Endothelial cell of umbilical vein (primary cell): ENCODE measurements at regions not wholly inside any gene's neighbourhood (a gene's known extent, or its start where the extent isn't known, plus 50 kb on each side); places are given as distances from the start of the nearest gene placed in this dataset.

Source experiments
- BruUV-seq: library from RNA; stranded (reverse); fragments of 400-500 nt; replicated peaks from 2 replicates; lab custom pipeline; 2021; lab: Mats Ljungman, UMichigan
- CTCF ChIA-PET: fragments of 300-600, 350-600 bp; sonication (Branson Sonifier 250); formaldehyde crosslinking; loops from one replicate; lab custom pipeline; 2021; ENCODE audit warnings: antibody characterized with exemption, inconsistent platforms; lab: Charles Lee
- POLR2A ChIA-PET: fragments of 300-600, 350-600 bp; sonication (Branson Sonifier 250); formaldehyde crosslinking; loops from one replicate; lab custom pipeline; 2021; ENCODE audit warnings: antibody characterized with exemption, inconsistent platforms; lab: Charles Lee
- DNase-seq: peaks from one replicate; pipeline ENCODE4 v3.0.0-alpha.2; 2011; ENCODE audit warnings: low read depth, low spot score
- FAIRE-seq: peaks from 2 replicates; lab custom pipeline; 2011; peaks lifted over from hg19 to GRCh38; lab: Jason Lieb, UNC
- H2AFZ ChIP-seq: 2 replicates; pipeline ENCODE4 v1.6.0; 2012; ENCODE audit warnings: low read depth, low read length, control low read depth, inconsistent platforms
- H3K27ac ChIP-seq: 2 replicates; pipeline ENCODE4 v1.5.1; 2011; ENCODE audit warnings: low read depth, mild to moderate bottlenecking, control low read depth, low read length, moderate library complexity; ENCODE audit not compliant: insufficient read depth
- H3K27me3 ChIP-seq, 2 experiments: 2 replicates each; pipeline versions ENCODE4 v1.6.0 to v1.6.1; 2011; ENCODE audit warnings: low read length in 2 of 2, mixed read lengths in 1 of 2; ENCODE audit not compliant: control insufficient read depth in 2 of 2, insufficient read depth in 2 of 2
- H3K36me3 ChIP-seq, 2 experiments: 2 replicates in 1 of 2; 3 replicates in 1 of 2; pipeline ENCODE4 v1.5.1; 2011; ENCODE audit warnings: low read length in 2 of 2, mild to moderate bottlenecking in 1 of 2, moderate library complexity in 1 of 2; ENCODE audit not compliant: control insufficient read depth in 2 of 2, insufficient read depth in 2 of 2; ENCODE audit errors: extremely low read depth in 1 of 2
- H3K4me1 ChIP-seq: 3 replicates; pipeline ENCODE4 v1.5.1; 2011; ENCODE audit warnings: mild to moderate bottlenecking, low read length; ENCODE audit not compliant: control insufficient read depth, insufficient read depth; ENCODE audit errors: extremely low read depth
- H3K4me2 ChIP-seq: 2 replicates; pipeline ENCODE4 v1.6.1; 2011; ENCODE audit warnings: low read length, control low read depth, mixed read lengths; ENCODE audit not compliant: insufficient read depth
- H3K4me3 ChIP-seq, 3 experiments: fragments of 200-600 bp in 1 of 3; sonication (generic), shearing (Covaris generic) in 1 of 3; replicated peaks in 1 of 3; 2 replicates each; pipeline ENCODE4 v1.5.1; 2011 to 2016; ENCODE audit warnings: control low read depth in 3 of 3, low read length in 3 of 3, mild to moderate bottlenecking in 2 of 3, inconsistent platforms in 1 of 3, low read depth in 1 of 3, moderate library complexity in 1 of 3; ENCODE audit not compliant: insufficient read depth in 1 of 3
- H3K79me2 ChIP-seq: 2 replicates; pipeline ENCODE4 v1.6.0; 2012; ENCODE audit warnings: low read length, inconsistent platforms; ENCODE audit not compliant: control insufficient read depth, insufficient read depth
- H3K9ac ChIP-seq: replicated peaks from 2 replicates; pipeline ENCODE3; 2011; ENCODE audit warnings: low read length, control low read depth; ENCODE audit not compliant: insufficient read depth; ENCODE audit errors: extremely low read depth
- H3K9me1 ChIP-seq: replicated peaks from 3 replicates; pipeline ENCODE4 v1.6.0; 2011; ENCODE audit warnings: mild to moderate bottlenecking, low read length; ENCODE audit not compliant: control insufficient read depth, insufficient read depth; ENCODE audit errors: extremely low read depth
- H3K9me3 ChIP-seq: replicated peaks from 2 replicates; pipeline ENCODE4 v1.5.1; 2012; ENCODE audit warnings: low read length, inconsistent platforms; ENCODE audit not compliant: control insufficient read depth, insufficient read depth
- H4K20me1 ChIP-seq: replicated peaks from 2 replicates; pipeline ENCODE3; 2011; ENCODE audit warnings: mild to moderate bottlenecking, low read length; ENCODE audit not compliant: control insufficient read depth, insufficient read depth; ENCODE audit errors: extremely low read depth
- EZH2 ChIP-seq: IDR thresholded peaks from 2 replicates; pipeline ENCODE4 v1.6.1; 2012; ENCODE audit warnings: borderline replicate concordance, low read depth, mild to moderate bottlenecking, moderate library complexity, low read length, inconsistent platforms; ENCODE audit not compliant: severe bottlenecking
- FOS ChIP-seq: IDR thresholded peaks from 2 replicates; pipeline ENCODE4 v1.6.1; 2011; ENCODE audit warnings: mild to moderate bottlenecking, low read length, moderate library complexity, borderline replicate concordance; ENCODE audit not compliant: insufficient read depth
- GATA2 ChIP-seq: IDR thresholded peaks from 2 replicates; pipeline ENCODE4 v1.7.0; 2011; ENCODE audit warnings: low read depth, mild to moderate bottlenecking, moderate library complexity, mixed read lengths, low read length; ENCODE audit not compliant: insufficient read length, insufficient read depth
- JUN ChIP-seq: IDR thresholded peaks from 2 replicates; pipeline ENCODE4 v1.6.1; 2011; ENCODE audit warnings: borderline replicate concordance, low read depth; ENCODE audit not compliant: insufficient read length, insufficient read depth
- MYC ChIP-seq: IDR thresholded peaks from one replicate; pipeline ENCODE4 v1.6.1; 2011; ENCODE audit warnings: mild to moderate bottlenecking, low read depth, low read length
- POLR2A ChIP-seq: IDR thresholded peaks from 2 replicates; pipeline ENCODE4 v1.6.1; 2012; ENCODE audit warnings: low read depth, mild to moderate bottlenecking, control low read depth, low read length
- POLR2AphosphoS5 ChIP-seq: IDR thresholded peaks from 2 replicates; pipeline ENCODE4 v1.6.1; 2012; ENCODE audit warnings: low read depth, mild to moderate bottlenecking, control low read depth, low read length, moderate library complexity; ENCODE audit not compliant: insufficient read depth
- dilution Hi-C: fragments of 300-500 bp; cut with MboI; formaldehyde crosslinking; loops from one replicate; pipeline ENCODE4 v1.15.0; 2019; ENCODE audit warnings: low sequenced_read_pairs; ENCODE audit not compliant: extremely low pct_ligation_motif_present
- intact Hi-C: fragments of 100-400 bp; cut with micrococcal nuclease; formaldehyde crosslinking; loops from one replicate; pipeline ENCODE4 v1.10.0; 2022
- TF ChIP-seq, protein P1 (sequence below), 2 donors: IDR thresholded peaks; 1 replicate in 1 of 2; 2 replicates in 1 of 2; pipeline ENCODE4 v1.5.1; 2011; ENCODE audit warnings: low read length in 2 of 2, mild to moderate bottlenecking in 2 of 2, moderate library complexity in 2 of 2, control low read depth in 1 of 2, inconsistent platforms in 1 of 2, low read depth in 1 of 2; ENCODE audit not compliant: insufficient read depth in 1 of 2; ENCODE audit errors: extremely low read depth in 1 of 2
- TF ChIP-seq, protein P2 (sequence below): IDR thresholded peaks from 2 replicates; pipeline ENCODE4 v1.6.1; 2011; ENCODE audit not compliant: insufficient read depth, insufficient read length

DNA sequence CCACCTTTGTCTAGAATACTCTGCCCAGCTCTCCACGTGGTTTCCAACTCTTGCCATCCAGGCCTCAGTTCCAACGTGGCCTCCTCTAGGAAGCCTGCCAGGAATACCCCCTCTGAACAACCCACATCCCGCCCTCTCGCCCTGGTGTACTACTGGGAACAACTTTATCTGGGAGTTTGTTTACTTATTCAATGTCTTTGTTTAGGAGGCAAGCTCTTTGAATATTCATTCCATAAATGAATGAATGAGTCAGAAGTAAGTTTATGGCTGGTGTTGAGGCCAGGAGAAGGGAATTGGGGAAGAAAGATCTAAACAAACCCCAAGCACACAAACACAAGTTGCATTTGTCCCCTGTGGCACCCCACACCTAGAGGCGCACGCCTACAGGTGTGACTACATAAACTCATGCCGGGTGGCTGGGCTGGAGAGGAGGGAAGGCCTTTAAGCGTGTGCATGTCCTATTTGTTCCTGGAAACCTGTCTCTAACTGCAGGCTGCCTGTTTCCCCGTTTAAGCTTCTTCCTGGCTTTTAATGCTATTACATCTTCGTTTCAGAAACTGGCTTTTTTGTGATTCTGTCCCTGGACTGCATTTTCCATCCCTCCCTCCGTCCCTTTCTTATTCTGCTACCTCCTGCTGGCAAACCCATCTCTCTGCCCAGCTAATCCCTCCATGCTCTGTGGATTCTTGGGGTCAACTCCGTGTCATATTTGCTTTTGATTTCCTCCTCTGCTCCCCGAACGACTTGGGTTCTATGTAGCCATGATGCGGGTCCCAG lies 57.9 kb downstream of the FZD10 start:
- dilution Hi-C loops (no loop called here), intact Hi-C loops (no loop called here)
- POLR2A ChIA-PET, result no interaction called here
- no peak overlapping the region for H3K4me3 ChIP-seq
- no peaks in the 10 kb centered on the region for H3K9me3 ChIP-seq
- H3K9me1 ChIP-seq, result no peaks in the 10 kb centered on the region
- H3K4me2 ChIP-seq, result no peak overlapping the region
- no peaks in the 10 kb centered on the region for H3K79me2 ChIP-seq
- DNase-seq, result no peak
- H3K9ac ChIP-seq, result no peak overlapping the region
- H3K27me3 ChIP-seq, result no peaks in the 10 kb centered on the region
- H2AFZ ChIP-seq, result no peak overlapping the region
- no peaks in the 10 kb centered on the region for H3K4me1 ChIP-seq
- no TSS peak for BruUV-seq
- H3K36me3 ChIP-seq, result no peaks in the 10 kb centered on the region
- H3K27ac ChIP-seq, result no peak overlapping the region
- FAIRE-seq, result no peak
- TF ChIP-seq POLR2AphosphoS5 (no peak), JUN (no peak), EZH2 (no peak), MYC (no peak), POLR2A (no peak), FOS (no peak), GATA2 (no peak)
- TF ChIP-seq, protein P1, sequence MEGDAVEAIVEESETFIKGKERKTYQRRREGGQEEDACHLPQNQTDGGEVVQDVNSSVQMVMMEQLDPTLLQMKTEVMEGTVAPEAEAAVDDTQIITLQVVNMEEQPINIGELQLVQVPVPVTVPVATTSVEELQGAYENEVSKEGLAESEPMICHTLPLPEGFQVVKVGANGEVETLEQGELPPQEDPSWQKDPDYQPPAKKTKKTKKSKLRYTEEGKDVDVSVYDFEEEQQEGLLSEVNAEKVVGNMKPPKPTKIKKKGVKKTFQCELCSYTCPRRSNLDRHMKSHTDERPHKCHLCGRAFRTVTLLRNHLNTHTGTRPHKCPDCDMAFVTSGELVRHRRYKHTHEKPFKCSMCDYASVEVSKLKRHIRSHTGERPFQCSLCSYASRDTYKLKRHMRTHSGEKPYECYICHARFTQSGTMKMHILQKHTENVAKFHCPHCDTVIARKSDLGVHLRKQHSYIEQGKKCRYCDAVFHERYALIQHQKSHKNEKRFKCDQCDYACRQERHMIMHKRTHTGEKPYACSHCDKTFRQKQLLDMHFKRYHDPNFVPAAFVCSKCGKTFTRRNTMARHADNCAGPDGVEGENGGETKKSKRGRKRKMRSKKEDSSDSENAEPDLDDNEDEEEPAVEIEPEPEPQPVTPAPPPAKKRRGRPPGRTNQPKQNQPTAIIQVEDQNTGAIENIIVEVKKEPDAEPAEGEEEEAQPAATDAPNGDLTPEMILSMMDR (IDR thresholded peaks at IDR 0.05; ENCODE audit: extremely low read depth in 1 of 2, insufficient read depth in 1 of 2, low read depth in 1 of 2, low read length in 2 of 2), result no peak
- TF ChIP-seq, protein P2, sequence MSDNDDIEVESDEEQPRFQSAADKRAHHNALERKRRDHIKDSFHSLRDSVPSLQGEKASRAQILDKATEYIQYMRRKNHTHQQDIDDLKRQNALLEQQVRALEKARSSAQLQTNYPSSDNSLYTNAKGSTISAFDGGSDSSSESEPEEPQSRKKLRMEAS, result no peak
- CTCF ChIA-PET, result no interaction called here
- no peaks in the 10 kb centered on the region for H4K20me1 ChIP-seq
